K562 (cell line): ENCODE measurements at regions not wholly inside any gene's neighbourhood (a gene's known extent, or its start where the extent isn't known, plus 50 kb on each side); places are given as distances from the start of the nearest gene placed in this dataset.
A peak's percentile ranks its signal among the peaks of the same experiment; 100 is the strongest.

Experiments
- ATAC-seq: fragments of 200-7000 bp; cut with Tn5 transposase; 3 replicates; pipeline ENCODE4 v1.9.1; 2020; ENCODE audit warnings: moderate library complexity
- BruUV-seq: library from RNA; stranded (reverse); fragments of 400-500 nt; replicated peaks from 2 replicates; lab custom pipeline; 2021; lab: Mats Ljungman, UMichigan
- CTCF ChIA-PET: fragments of 300-600 bp; formaldehyde crosslinking; extraction: SDS; loops from one replicate; lab custom pipeline; 2021; ENCODE audit warnings: low intra/inter-chr PET ratio; lab: Yijun Ruan, JAX
- POLR2A ChIA-PET: fragments of 300-600, 350-650 bp; sonication (Branson Sonifier 250); formaldehyde crosslinking; extraction: SDS; loops from one replicate; lab custom pipeline; 2021; ENCODE audit warnings: antibody characterized with exemption, inconsistent platforms; lab: Yijun Ruan, JAX
- DNase-seq, 4 experiments: peaks; one replicate each; pipeline versions ENCODE4 v3.0.0 to v3.0.0-alpha.2; 2011 to 2018; ENCODE audit warnings: low spot score in 3 of 4, mixed read lengths in 3 of 4; ENCODE audit errors: extremely low read depth in 1 of 4
- FAIRE-seq: peaks from 2 replicates; lab custom pipeline; 2011; peaks lifted over from hg19 to GRCh38; lab: Jason Lieb, UNC
- H2AFZ ChIP-seq: 2 replicates; pipeline ENCODE4 v1.6.0; 2011; ENCODE audit warnings: low read depth, low read length, control low read depth, inconsistent platforms
- H3K27ac ChIP-seq: fragments of 200-600 bp; 3 replicates; pipeline ENCODE4 v1.8.0; 2011; ENCODE audit warnings: low read depth, mild to moderate bottlenecking, control low read depth, inconsistent platforms, low read length, moderate library complexity, mixed read lengths; ENCODE audit errors: extremely low read depth
- H3K27me3 ChIP-seq, 2 experiments: fragments of 300-600 bp in 1 of 2; 2 replicates in 1 of 2; 3 replicates in 1 of 2; pipeline versions ENCODE4 v1.6.0 to v1.8.0; 2011; ENCODE audit warnings: inconsistent platforms in 2 of 2, low read length in 2 of 2, mild to moderate bottlenecking in 1 of 2, mixed read lengths in 1 of 2, moderate library complexity in 1 of 2; ENCODE audit not compliant: control insufficient read depth in 2 of 2, insufficient read depth in 2 of 2
- H3K36me3 ChIP-seq: fragments of 300-600 bp; 3 replicates; pipeline ENCODE4 v1.8.0; 2011; ENCODE audit warnings: mild to moderate bottlenecking, low read length, inconsistent platforms; ENCODE audit not compliant: control insufficient read depth, insufficient read depth
- H3K4me1 ChIP-seq, 2 experiments: fragments of 200-600 bp in 1 of 2; replicated peaks in 1 of 2; 2 replicates in 1 of 2; 3 replicates in 1 of 2; pipeline versions ENCODE4 v1.5.1 to v1.8.0; 2011; ENCODE audit warnings: inconsistent platforms in 2 of 2, low read length in 2 of 2, mild to moderate bottlenecking in 1 of 2, mixed read lengths in 1 of 2, moderate library complexity in 1 of 2; ENCODE audit not compliant: control insufficient read depth in 2 of 2, insufficient read depth in 2 of 2
- H3K4me2 ChIP-seq: 2 replicates; pipeline ENCODE4 v1.6.1; 2011; ENCODE audit warnings: low read length, control low read depth, inconsistent platforms, mixed read lengths; ENCODE audit not compliant: insufficient read depth
- H3K4me3 ChIP-seq: fragments of 200-600 bp; sonication (generic), shearing (Covaris generic); 2 replicates; pipeline ENCODE4 v1.5.1; 2016; ENCODE audit warnings: control low read depth, inconsistent platforms
- H3K79me2 ChIP-seq: fragments of 200-600 bp; 3 replicates; pipeline ENCODE4 v1.8.0; 2011; ENCODE audit warnings: low read length, inconsistent platforms; ENCODE audit not compliant: control insufficient read depth, insufficient read depth
- H3K9ac ChIP-seq, 2 experiments: 2 replicates each; pipeline versions ENCODE4 v1.6.0 to v1.6.1; 2011; ENCODE audit warnings: low read depth in 2 of 2, low read length in 2 of 2, control low read depth in 1 of 2, inconsistent platforms in 1 of 2, mild to moderate bottlenecking in 1 of 2, mixed read lengths in 1 of 2; ENCODE audit not compliant: insufficient read depth in 1 of 2
- H3K9me1 ChIP-seq: one replicate; pipeline ENCODE4 v1.6.0; 2011; ENCODE audit warnings: inconsistent platforms, mild to moderate bottlenecking, low read length, moderate library complexity; ENCODE audit not compliant: control insufficient read depth, insufficient read depth
- H3K9me3 ChIP-seq: replicated peaks from 2 replicates; pipeline ENCODE4 v1.5.1; 2011; ENCODE audit warnings: low read depth, low read length, inconsistent platforms; ENCODE audit not compliant: control insufficient read depth, insufficient read depth
- H4K20me1 ChIP-seq: replicated peaks from 2 replicates; pipeline ENCODE4 v1.6.1; 2011; ENCODE audit warnings: low read length, inconsistent platforms, mixed read lengths; ENCODE audit not compliant: control insufficient read depth, insufficient read depth
- CAMTA2 ChIP-seq: fragments of 250-450 bp; sonication (Bioruptor Pico); conservative IDR thresholded peaks from 2 replicates; pipeline ENCODE4 v1.5.1; 2022
- KDM2B ChIP-seq: fragments of 250-450 bp; sonication (Bioruptor Pico); IDR thresholded peaks from 2 replicates; pipeline ENCODE4 v1.8.0; 2021; ENCODE audit warnings: mild to moderate bottlenecking, moderate library complexity
- PCBP1 ChIP-seq: fragments of 200-400 bp; formaldehyde crosslinking; IDR thresholded peaks from 2 replicates; pipeline ENCODE4 v1.6.1; 2018; ENCODE audit warnings: mild to moderate bottlenecking, low read depth, low read length; ENCODE audit not compliant: poor library complexity, severe bottlenecking
- PHB2 ChIP-seq: fragments of 450-650 bp; IDR thresholded peaks from 2 replicates; pipeline ENCODE4 v1.6.1; 2017; ENCODE audit warnings: low read depth
- POLR2H ChIP-seq: IDR thresholded peaks from 2 replicates; pipeline ENCODE4 v1.6.1; 2016; ENCODE audit warnings: missing genetic modification characterization, low read depth, mild to moderate bottlenecking, control low read depth, missing compliant biosample characterization, moderate library complexity
- SMAD4 ChIP-seq: fragments of 250-450 bp; sonication (Bioruptor Pico); conservative IDR thresholded peaks from 2 replicates; pipeline ENCODE4 v1.8.0; 2021; ENCODE audit warnings: inconsistent platforms, mild to moderate bottlenecking, moderate library complexity
- TAF1 ChIP-seq: IDR thresholded peaks from 2 replicates; pipeline ENCODE4 v1.6.1; 2011; ENCODE audit warnings: mild to moderate bottlenecking, low read length, moderate library complexity; ENCODE audit not compliant: insufficient read depth, control insufficient read depth, severe bottlenecking; ENCODE audit errors: extremely low read depth
- TOE1 ChIP-seq, 2 experiments: fragments of 450-650 bp in 1 of 2; sonication (generic) in 1 of 2; formaldehyde crosslinking in 1 of 2; IDR thresholded peaks; 2 replicates each; pipeline versions ENCODE4 v1.7.1 to v1.8.0; 2016 to 2022; ENCODE audit warnings: borderline replicate concordance in 2 of 2, mild to moderate bottlenecking in 2 of 2, antibody characterized with exemption in 1 of 2, inconsistent platforms in 1 of 2, low read depth in 1 of 2, missing genetic modification reagents in 1 of 2, moderate library complexity in 1 of 2
- U2AF1 ChIP-seq: fragments of 200-400 bp; formaldehyde crosslinking; optimal IDR thresholded peaks from 2 replicates; pipeline ENCODE3; 2017; ENCODE audit warnings: mild to moderate bottlenecking, low read depth, low read length, moderate library complexity
- ZBTB8A ChIP-seq: fragments of 450-650 bp; IDR thresholded peaks from 2 replicates; pipeline ENCODE4 v1.6.1; 2018; ENCODE audit warnings: mild to moderate bottlenecking, moderate library complexity; ENCODE audit not compliant: partially characterized antibody
- ZNF232 ChIP-seq: sonication (generic); formaldehyde crosslinking; IDR thresholded peaks from 2 replicates; pipeline ENCODE4 v1.8.0; 2022; ENCODE audit warnings: mild to moderate bottlenecking, missing genetic modification reagents
- ZNF408 ChIP-seq: fragments of 250-450 bp; sonication (Bioruptor Pico); IDR thresholded peaks from 2 replicates; pipeline ENCODE4 v1.4.0; 2020; ENCODE audit warnings: low read depth, mild to moderate bottlenecking, moderate library complexity
- ZNF830 ChIP-seq: fragments of 250-450 bp; sonication (Bioruptor Pico); IDR thresholded peaks from 2 replicates; pipeline ENCODE4 v1.5.0; 2021; ENCODE audit warnings: mild to moderate bottlenecking
- WGBS: fragments of 100-300 bp; shearing (Covaris generic); methylation state at CpG from one replicate; pipeline ENCODE4 v1.1.6; 2016; ENCODE audit warnings: low coverage, mixed read lengths; ENCODE audit not compliant: insufficient coverage; ENCODE audit errors: missing lambda C conversion rate; 5-methylcytosine and 5-hydroxymethylcytosine counted together
- in situ Hi-C: fragments of 300-500 bp; cut with MboI; formaldehyde crosslinking; loops from 4 replicates; pipeline ENCODE4 v1.15.0; 2018; ENCODE audit warnings: inconsistent platforms, mixed read lengths
- intact Hi-C: fragments of 100-400 bp; cut with micrococcal nuclease; formaldehyde crosslinking; loops from 2 replicates; pipeline ENCODE4 v1.14.2; 2022
- TF ChIP-seq, protein P1 (sequence below): sonication (generic); formaldehyde crosslinking; IDR thresholded peaks from 2 replicates; pipeline ENCODE4 v1.8.0; 2022; ENCODE audit warnings: mild to moderate bottlenecking, missing genetic modification reagents

DNA sequence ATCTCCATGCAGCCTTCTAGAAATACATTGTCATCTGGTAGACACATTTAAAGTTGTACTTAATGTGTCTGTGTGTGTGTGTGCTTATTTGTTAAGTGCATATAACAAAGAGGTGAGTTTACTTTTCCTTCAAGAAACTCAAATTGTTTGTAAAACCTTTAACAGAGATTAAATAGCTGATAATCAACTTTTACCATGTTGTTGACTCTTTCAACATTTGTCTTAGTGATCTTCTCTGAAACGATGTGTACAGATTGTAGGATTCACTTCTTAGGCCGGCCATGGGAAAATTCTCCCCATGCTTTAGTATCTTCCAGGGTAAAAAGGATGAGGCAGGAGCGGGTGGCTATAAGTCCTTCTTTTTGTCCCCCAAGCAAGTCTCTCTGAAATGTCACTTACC is 292.9 kb upstream of the MAF start:
- Histone ChIP-seq H3K36me3 (no peaks in the 10 kb centered on the region), H3K79me2 (no peaks in the 10 kb centered on the region), H3K4me3 (no peak overlapping the region), H3K4me2 (no peak overlapping the region), H3K4me1 (peaks cover 0 to 36% of the 10 kb centered on the region in 2 experiments; a peak in 4 of 5 replicates)
- POLR2A ChIA-PET, result no interaction called here
- FAIRE-seq, result no peak
- intact Hi-C loops, result no loop called here
- TF ChIP-seq TOE1 (IDR thresholded peaks at IDR 0.05; ENCODE audit: borderline replicate concordance) (no peak), TOE1 (CRISPR knock-in tag; IDR thresholded peaks at IDR 0.05; ENCODE audit: borderline replicate concordance, low read depth) (no peak)
- TF ChIP-seq, all 486 proteins: peak for 0
- Histone ChIP-seq H4K20me1 (no peaks in the 10 kb centered on the region), H3K27me3 (no peaks in the 10 kb centered on the region), H2AFZ (peak overlapping the region; percentile 20; the same call in 1 of the 2 replicates), H3K27ac (no peak overlapping the region), H3K9ac (no peak overlapping the region), H3K9me3 (no peaks in the 10 kb centered on the region), H3K9me1 (no peaks in the 10 kb centered on the region)
- in situ Hi-C loops, result no loop called here
- no TSS peak for BruUV-seq
- CTCF ChIA-PET, result no interaction called here
- 63% methylated on average over 3 of the region's 3 CpGs for WGBS
- DNase-seq (no peak), ATAC-seq (no peak)

DNA sequence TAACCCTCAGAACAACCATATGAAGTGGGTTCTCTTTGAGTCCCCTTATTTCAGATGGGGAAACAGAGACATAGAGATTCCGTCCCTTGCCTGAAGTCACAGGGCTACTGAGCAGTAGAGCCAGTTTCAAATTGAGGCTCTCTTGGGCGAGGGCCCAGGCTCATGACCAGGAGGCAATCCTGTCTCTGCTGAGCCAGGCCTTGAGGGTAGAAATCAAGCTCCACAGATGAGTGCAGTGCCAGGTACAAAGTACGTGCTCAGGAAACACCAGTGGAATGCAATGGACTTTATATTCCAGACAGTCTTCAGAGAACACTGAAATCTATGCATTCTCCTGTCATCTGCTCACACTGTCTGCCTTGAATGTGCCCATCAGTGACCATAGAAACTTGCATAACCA is 291.7 kb upstream of the MAF start:
- H3K36me3 ChIP-seq, result no peaks in the 10 kb centered on the region
- ChIA-PET CTCF (no interaction called here), POLR2A (interaction anchor here (2.1 kb wide), 1 partner anchor 8 kb away, joined by 8 read pairs; no protein-coding TSS in a partner anchor)
- DNase-seq (no peak), ATAC-seq (no peak), FAIRE-seq (no peak)
- in situ Hi-C loops, result no loop called here
- H3K27me3 ChIP-seq, result no peaks in the 10 kb centered on the region
- H3K9me3 ChIP-seq, result no peaks in the 10 kb centered on the region
- H3K4me2 ChIP-seq, result no peak overlapping the region
- no peaks in the 10 kb centered on the region for H4K20me1 ChIP-seq
- no peak overlapping the region for H2AFZ ChIP-seq
- H3K4me3 ChIP-seq, result no peak overlapping the region
- no peaks in the 10 kb centered on the region for H3K9me1 ChIP-seq
- no peaks in the 10 kb centered on the region for H3K79me2 ChIP-seq
- H3K9ac ChIP-seq, result no peak overlapping the region
- intact Hi-C loops, result no loop called here
- H3K27ac ChIP-seq, result no peak overlapping the region
- H3K4me1 ChIP-seq, result peaks cover 0 to 25% of the 10 kb centered on the region in 2 experiments; a peak in 4 of 5 replicates
- WGBS, result 74% methylated on average over 3 of the region's 3 CpGs
- no TSS peak for BruUV-seq
- TF ChIP-seq, protein P1, sequence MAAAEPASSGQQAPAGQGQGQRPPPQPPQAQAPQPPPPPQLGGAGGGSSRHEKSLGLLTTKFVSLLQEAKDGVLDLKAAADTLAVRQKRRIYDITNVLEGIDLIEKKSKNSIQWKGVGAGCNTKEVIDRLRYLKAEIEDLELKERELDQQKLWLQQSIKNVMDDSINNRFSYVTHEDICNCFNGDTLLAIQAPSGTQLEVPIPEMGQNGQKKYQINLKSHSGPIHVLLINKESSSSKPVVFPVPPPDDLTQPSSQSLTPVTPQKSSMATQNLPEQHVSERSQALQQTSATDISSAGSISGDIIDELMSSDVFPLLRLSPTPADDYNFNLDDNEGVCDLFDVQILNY (CRISPR knock-in tag), result no peak
- TF ChIP-seq ZNF408 (CRISPR knock-in tag), result no peak
- no peak for TF ChIP-seq CAMTA2 (CRISPR knock-in tag)
- no peak for TF ChIP-seq U2AF1
- no peak for TF ChIP-seq ZBTB8A
- no peak for TF ChIP-seq PCBP1
- no peak for TF ChIP-seq ZNF232 (CRISPR knock-in tag)
- TF ChIP-seq ZNF830, result no peak
- TF ChIP-seq POLR2H (tag), result no peak
- TF ChIP-seq KDM2B (CRISPR knock-in tag), result no peak
- TF ChIP-seq TAF1, result no peak
- TF ChIP-seq PHB2, result no peak
- TF ChIP-seq SMAD4 (CRISPR knock-in tag), result no peak
